B cell (primary cell): ENCODE measurements at regions not wholly inside any gene's neighbourhood (a gene's known extent, or its start where the extent isn't known, plus 50 kb on each side); places are given as distances from the start of the nearest gene placed in this dataset.

Experiments used
- CTCF ChIP-seq: fragments of 200-600 bp; IDR thresholded peaks from one replicate; pipeline ENCODE4 v1.8.0; 2022; ENCODE audit warnings: antibody characterized with exemption, mild to moderate bottlenecking
- EZH2 ChIP-seq: IDR thresholded peaks from 2 replicates; pipeline ENCODE4 v1.6.1; 2012; ENCODE audit warnings: borderline replicate concordance, low read depth, mild to moderate bottlenecking, moderate library complexity, low read length; ENCODE audit not compliant: insufficient read depth, poor library complexity, severe bottlenecking

GRCh38 chr1:101101360-101101759, 75.8 kb upstream of the DPH5 start:
- TF ChIP-seq EZH2: no peak
- no peak for TF ChIP-seq CTCF
